C4-2B (cell line): ENCODE measurements at regions not wholly inside any gene's neighbourhood (a gene's known extent, or its start where the extent isn't known, plus 50 kb on each side); places are given as distances from the start of the nearest gene placed in this dataset.

ENCODE experiments used
- H3K27ac ChIP-seq: fragments of 450-650 bp; 2 replicates; pipeline ENCODE4 v1.5.1; 2017
- CTCF ChIP-seq: fragments of 450-650 bp; conservative IDR thresholded peaks from 2 replicates; pipeline ENCODE4 v1.5.1; 2017; ENCODE audit warnings: mild to moderate bottlenecking
- ZFX ChIP-seq: fragments of 450-650 bp; IDR thresholded peaks from 2 replicates; pipeline ENCODE4 v1.6.1; 2017

GRCh38 chr10:91051829-91052228, 130.9 kb upstream of the ANKRD1 start:
- no peak overlapping the region for H3K27ac ChIP-seq
- TF ChIP-seq CTCF (no peak), ZFX (no peak)

GRCh38 chr10:91054325-91054724, 133.4 kb upstream of the ANKRD1 start:
- H3K27ac ChIP-seq = no peak overlapping the region
- TF ChIP-seq ZFX = no peak
- TF ChIP-seq CTCF = no peak

GRCh38 chr10:91061187-91061586, 140.3 kb upstream of the ANKRD1 start:
- no peak overlapping the region for H3K27ac ChIP-seq

GRCh38 chr10:91061608-91062007, 140.7 kb upstream of the ANKRD1 start:
- no peak overlapping the region for H3K27ac ChIP-seq
- TF ChIP-seq CTCF = no peak
- TF ChIP-seq ZFX = no peak

More at GRCh38 chr10:91061187-91061586, 140.3 kb upstream of the ANKRD1 start:
- TF ChIP-seq ZFX = no peak

- TF ChIP-seq ZFX (no peak), CTCF (no peak)
- H3K27ac ChIP-seq = no peak overlapping the region
Observed at GRCh38 chr10:91062091-91062490, 141.2 kb upstream of the ANKRD1 start.

DNA sequence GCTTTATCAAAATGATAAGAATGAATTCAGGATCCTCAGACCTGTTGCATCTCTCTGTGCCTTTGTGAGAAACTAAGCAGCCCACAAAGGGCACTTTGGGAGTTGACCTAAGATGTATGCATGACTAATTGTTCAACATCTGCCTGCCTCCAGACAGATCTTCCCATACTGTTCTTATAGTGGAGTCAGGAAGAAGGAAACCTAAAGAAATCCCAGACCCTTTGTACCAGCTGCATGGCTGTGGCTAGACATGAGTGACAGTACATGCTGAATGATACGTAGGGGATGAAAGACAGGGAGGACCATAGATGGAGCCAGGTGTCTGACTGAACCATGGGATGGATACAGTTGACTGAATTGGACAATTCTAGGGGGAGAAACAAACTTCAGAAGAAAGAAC, 148.7 kb upstream of the PCGF5 start:
- H3K27ac ChIP-seq = no peak overlapping the region

DNA sequence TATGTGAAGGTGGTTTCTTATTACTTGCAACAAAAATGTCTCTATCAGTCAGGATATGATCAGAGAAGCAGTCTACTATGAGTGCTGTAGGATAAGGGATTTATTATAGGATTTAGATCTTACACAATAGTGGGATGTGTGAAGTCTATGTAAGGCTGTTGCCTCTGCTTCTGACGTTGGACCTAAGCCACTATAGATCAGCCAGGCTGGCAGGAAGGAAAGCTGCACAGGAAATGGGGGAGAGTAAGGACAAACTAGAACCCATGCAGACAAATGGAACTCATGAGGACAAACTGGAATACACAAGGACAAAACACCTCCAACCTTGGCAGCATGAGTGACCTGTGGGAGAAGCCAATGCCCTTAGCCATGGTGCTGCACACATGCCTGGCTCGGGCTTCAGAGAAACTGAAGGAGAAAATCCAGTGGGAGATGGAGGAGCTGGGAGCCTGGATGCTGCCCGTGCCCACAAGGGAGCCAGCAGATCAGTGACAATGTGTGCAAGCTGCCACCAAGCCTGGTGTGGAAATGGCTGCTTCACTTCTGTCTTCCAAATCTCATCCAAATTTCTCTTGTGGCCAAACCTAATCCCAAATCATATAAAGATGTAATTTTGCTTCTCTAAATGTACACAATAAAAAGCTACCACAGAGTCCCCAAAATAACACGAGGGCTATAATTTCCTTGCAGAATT, 147.0 kb upstream of the PCGF5 start:
- no peak overlapping the region for H3K27ac ChIP-seq
- TF ChIP-seq CTCF (no peak), ZFX (no peak)

More for the DNA sequence above, 148.7 kb upstream of the PCGF5 start:
- no peak for TF ChIP-seq ZFX
- TF ChIP-seq CTCF = no peak

DNA sequence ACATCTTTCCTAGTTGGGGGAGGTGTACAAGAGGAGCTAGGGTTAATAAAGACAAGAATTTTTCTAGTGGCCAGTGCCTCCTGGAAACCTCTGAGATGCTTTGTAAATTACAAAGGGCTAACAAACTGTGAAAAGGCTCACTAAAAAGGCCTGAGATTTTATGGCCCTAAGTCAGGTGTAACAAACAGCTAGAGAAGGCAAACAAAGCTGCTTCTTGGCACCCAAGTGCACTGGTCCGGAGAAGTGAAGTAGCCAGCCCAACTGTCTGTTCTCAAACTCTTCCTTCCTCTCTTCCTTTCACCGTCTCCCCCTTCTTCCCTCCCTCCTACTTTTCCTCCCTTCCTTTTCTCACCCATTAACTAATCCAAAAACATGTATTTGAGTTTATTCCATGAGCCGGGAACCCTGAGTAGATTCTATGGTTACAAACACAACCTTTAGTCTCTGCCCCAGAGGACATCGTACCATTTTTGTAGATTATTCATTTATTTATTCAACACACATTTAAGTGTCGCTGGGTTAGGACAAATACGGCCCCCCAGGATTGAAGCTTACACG, 143.4 kb upstream of the PCGF5 start:
- TF ChIP-seq CTCF (no peak), ZFX (no peak)
- no peak overlapping the region for H3K27ac ChIP-seq
